ENCODE measurements at regions not wholly inside any gene's neighbourhood (a gene's known extent, or its start where the extent isn't known, plus 50 kb on each side); places are given as distances from the start of the nearest gene placed in this dataset.

DNA sequence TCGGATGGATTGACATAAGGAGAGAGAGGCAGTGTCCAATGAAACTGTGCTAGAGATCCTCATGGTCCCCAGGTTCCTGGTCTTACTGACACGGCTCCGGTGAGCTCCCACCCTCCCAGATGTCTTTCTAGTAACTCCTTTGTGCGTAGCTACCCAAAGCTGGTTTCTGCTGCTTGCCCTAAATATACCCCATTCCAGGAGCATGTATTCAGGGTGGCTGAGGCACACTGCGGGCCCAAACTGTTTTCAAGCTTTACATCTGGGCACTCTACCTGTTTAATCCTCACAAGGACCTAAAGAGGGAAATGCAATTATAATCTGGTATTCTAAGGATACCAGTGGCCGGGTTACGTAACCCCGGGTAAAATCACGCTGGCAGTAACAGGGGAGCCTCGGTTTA is 161.2 kb upstream of the NSMCE3 start:
- TF ChIP-seq, protein P1, sequence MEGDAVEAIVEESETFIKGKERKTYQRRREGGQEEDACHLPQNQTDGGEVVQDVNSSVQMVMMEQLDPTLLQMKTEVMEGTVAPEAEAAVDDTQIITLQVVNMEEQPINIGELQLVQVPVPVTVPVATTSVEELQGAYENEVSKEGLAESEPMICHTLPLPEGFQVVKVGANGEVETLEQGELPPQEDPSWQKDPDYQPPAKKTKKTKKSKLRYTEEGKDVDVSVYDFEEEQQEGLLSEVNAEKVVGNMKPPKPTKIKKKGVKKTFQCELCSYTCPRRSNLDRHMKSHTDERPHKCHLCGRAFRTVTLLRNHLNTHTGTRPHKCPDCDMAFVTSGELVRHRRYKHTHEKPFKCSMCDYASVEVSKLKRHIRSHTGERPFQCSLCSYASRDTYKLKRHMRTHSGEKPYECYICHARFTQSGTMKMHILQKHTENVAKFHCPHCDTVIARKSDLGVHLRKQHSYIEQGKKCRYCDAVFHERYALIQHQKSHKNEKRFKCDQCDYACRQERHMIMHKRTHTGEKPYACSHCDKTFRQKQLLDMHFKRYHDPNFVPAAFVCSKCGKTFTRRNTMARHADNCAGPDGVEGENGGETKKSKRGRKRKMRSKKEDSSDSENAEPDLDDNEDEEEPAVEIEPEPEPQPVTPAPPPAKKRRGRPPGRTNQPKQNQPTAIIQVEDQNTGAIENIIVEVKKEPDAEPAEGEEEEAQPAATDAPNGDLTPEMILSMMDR (IDR thresholded peaks at IDR 0.05; ENCODE audit: low read depth, low read length, missing control alignments): no peak
- no peak for DNase-seq (ENCODE audit: low read depth)
- H3K4me3 ChIP-seq (ENCODE audit: low read depth, low read length): no peak overlapping the region

DNA sequence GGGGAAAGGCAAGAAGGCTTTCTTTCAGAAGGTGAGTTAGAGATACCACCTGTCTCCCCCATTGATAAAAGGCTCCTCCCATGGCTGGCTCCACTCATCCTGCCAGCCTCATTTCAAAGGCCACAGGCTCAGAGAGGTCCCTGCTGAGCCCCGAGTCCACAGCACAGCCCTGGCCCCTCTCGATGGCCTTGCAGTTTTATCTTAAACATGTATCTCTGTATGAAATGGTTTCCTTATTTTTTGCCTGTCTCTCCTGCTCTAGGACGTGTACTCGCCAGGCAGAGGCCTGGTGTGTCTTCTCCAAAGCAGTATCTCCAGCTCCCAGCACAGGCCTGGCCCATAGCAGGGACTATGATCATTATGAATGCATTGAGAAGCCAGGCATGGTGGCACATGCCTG is 160.5 kb upstream of the NSMCE3 start:
- no peak for DNase-seq (ENCODE audit: low read depth)
- no peak overlapping the region for H3K4me3 ChIP-seq (ENCODE audit: low read depth, low read length)

DNA sequence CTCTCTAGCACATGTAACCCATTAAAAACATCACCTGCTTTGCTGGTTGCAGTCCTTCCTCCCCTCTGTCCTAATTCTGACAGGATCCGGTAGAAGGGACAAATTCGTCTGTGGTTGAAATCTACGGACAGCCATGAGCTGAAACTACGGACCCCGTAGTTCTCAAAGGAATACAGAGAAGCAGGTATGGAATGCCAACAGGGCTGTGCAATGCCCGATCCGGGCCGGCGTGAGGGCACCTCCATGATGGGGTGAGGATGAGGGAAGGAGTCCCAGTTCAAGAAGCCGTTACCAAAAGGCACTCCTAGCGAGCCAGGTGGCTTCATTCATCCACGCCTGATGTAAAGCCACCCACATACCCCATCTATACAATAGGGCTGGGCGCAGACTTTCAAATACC is 160.0 kb upstream of the NSMCE3 start:
- H3K4me3 ChIP-seq (ENCODE audit: low read depth, low read length): no peak overlapping the region
- TF ChIP-seq, protein P1 (IDR thresholded peaks at IDR 0.05; ENCODE audit: low read depth, low read length, missing control alignments): no peak
- DNase-seq (ENCODE audit: low read depth): no peak

More for the DNA sequence above, 160.5 kb upstream of the NSMCE3 start:
- TF ChIP-seq, protein P1 (IDR thresholded peaks at IDR 0.05; ENCODE audit: low read depth, low read length, missing control alignments): no peak

DNA sequence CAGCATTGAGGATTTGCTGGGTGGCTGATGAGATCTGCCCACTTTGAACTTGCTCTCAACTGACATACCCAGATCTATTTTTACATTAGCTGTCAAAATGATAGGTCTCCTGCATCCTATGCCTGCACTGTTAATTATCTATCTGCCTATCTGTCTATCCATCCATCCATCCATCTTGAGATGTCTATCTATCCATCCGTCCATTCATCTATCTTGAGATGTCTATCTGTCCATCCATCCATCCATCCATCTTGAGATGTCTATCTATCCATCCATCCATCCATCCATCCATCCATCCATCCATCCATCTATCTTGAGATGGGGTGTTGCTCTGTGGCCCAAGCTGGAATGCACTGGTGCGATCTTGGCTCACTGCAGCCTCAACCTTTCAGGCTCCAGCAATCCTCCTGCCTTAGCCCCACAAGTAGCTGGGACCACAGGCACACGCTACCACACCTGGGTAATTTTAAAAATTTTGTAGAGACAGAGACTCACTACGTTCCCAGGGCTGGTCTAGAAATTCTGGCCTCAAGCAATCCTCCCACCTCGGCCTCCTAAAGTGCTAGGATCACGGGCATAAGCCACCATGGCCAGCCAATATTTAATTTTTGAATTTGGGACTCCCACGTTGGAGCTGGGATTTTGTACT is 159.4 kb upstream of the NSMCE3 start:
- TF ChIP-seq, protein P1 (IDR thresholded peaks at IDR 0.05; ENCODE audit: low read depth, low read length, missing control alignments): no peak
- DNase-seq (ENCODE audit: low read depth): no peak
- H3K4me3 ChIP-seq (ENCODE audit: low read depth, low read length): no peak overlapping the region

DNA sequence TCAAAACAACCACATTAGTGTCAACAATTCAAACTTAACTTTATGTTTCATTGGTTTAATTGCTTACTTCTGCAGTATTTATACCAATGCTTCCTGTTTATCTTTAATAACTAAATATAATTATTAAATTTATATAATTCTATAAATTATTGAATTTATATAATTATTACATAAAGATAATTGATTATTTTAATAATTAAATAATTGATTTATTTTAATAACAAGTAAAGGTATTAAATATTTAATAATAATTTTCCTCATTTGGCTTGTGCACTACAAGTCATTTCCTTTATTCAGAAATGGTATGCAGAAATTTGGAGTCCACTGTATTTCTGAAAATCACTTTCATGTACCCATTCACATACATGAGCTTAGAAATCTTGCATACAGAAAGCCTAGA is 156.2 kb upstream of the NSMCE3 start:
- DNase-seq (ENCODE audit: low read depth): no peak
- TF ChIP-seq, protein P1 (IDR thresholded peaks at IDR 0.05; ENCODE audit: low read depth, low read length, missing control alignments): no peak
- no peak overlapping the region for H3K4me3 ChIP-seq (ENCODE audit: low read depth, low read length)

DNA sequence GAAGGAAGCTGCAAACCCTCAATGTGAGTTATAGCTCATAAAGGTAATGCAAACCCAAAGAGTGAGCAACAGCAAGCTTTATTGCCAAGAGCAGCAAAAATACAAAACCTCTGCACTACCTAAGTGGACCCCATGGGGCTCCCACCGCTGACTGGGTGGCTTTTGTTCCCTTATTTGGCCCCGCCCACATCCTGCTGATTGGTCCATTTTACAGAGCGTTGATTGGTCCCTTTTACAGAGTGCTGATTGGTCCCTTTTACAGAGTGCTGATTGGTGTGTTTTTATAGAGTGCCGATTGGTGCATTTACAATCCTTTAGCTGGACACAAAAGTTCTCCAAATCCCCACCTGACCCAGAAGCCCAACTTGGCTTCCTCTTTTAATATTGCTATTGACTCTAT is 154.5 kb upstream of the NSMCE3 start:
- TF ChIP-seq, protein P1 (IDR thresholded peaks at IDR 0.05; ENCODE audit: low read depth, low read length, missing control alignments): no peak
- DNase-seq (ENCODE audit: low read depth): no peak
- H3K4me3 ChIP-seq (ENCODE audit: low read depth, low read length): no peak overlapping the region

DNA sequence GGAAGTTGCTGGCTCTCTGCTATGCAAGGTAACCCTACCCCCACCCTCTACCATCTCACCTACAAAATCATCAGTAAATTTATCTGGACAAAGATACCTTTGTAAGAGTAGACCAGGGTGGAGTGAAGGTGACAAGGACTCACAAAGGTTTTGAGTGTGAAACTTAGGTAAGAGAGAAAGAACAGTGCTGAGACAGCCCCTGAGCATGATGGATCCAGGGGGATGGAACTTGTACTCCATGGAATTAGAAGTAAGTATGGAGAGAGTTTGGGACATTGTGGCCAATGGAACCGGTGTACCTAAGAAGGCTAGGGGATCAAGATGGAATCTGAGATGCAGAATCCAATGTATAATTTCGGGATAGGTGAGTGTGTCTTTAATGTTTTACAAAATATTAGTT is 153.0 kb upstream of the NSMCE3 start:
- TF ChIP-seq, protein P1 (IDR thresholded peaks at IDR 0.05; ENCODE audit: low read depth, low read length, missing control alignments): no peak
- DNase-seq (ENCODE audit: low read depth): no peak
- no peak overlapping the region for H3K4me3 ChIP-seq (ENCODE audit: low read depth, low read length)
